Sigmoid colon (tissue), 6 donors: ENCODE measurements at regions not wholly inside any gene's neighbourhood (a gene's known extent, or its start where the extent isn't known, plus 50 kb on each side); places are given as distances from the start of the nearest gene placed in this dataset.

Experiments
- DNase-seq: peaks from one replicate; pipeline ENCODE4 v3.0.0-alpha.2; 2019
- H3K27ac ChIP-seq, 4 donors: fragments of 200-600 bp; sonication (generic); one replicate each; pipeline ENCODE4 v1.5.1; 2016 to 2019; ENCODE audit warnings: mild to moderate bottlenecking in 1 of 4
- H3K27me3 ChIP-seq, 3 donors: fragments of 200-600 bp; sonication (generic); one replicate each; pipeline ENCODE4 v1.5.1; 2019; ENCODE audit warnings: mild to moderate bottlenecking in 1 of 3
- H3K36me3 ChIP-seq, 4 donors: fragments of 200-600 bp; sonication (generic); one replicate each; pipeline ENCODE4 v1.5.1; 2016 to 2019
- H3K4me1 ChIP-seq, 4 donors: fragments of 200-600 bp; sonication (generic); one replicate each; pipeline ENCODE4 v1.5.1; 2017 to 2019
- H3K4me3 ChIP-seq, 4 donors: fragments of 200-600 bp; sonication (generic); one replicate each; pipeline ENCODE4 v1.5.1; 2017 to 2019; ENCODE audit warnings: mild to moderate bottlenecking in 2 of 4, moderate library complexity in 1 of 4
- H3K9me3 ChIP-seq, 4 donors: fragments of 200-600 bp in 3 of 4; sonication (generic) in 3 of 4; one replicate each; pipeline versions ENCODE4 v1.5.1 to v1.6.1; 2013 to 2019
- CTCF ChIP-seq, 4 experiments: fragments of 450-650 bp in 3 of 4; fragments of 200-600 bp in 1 of 4; IDR thresholded peaks; one replicate each; pipeline ENCODE4 v1.5.1; 2016 to 2019; ENCODE audit warnings: antibody characterized with exemption in 4 of 4, mild to moderate bottlenecking in 3 of 4, moderate library complexity in 2 of 4
- EP300 ChIP-seq, 4 donors: sonication (generic); formaldehyde crosslinking; IDR thresholded peaks; one replicate each; pipeline ENCODE4 v1.6.1; 2017; ENCODE audit warnings: antibody characterized with exemption in 4 of 4
- POLR2A ChIP-seq, 2 donors: fragments of 450-650 bp; IDR thresholded peaks; one replicate each; pipeline ENCODE4 v1.6.1; 2016; ENCODE audit warnings: antibody characterized with exemption in 2 of 2, mild to moderate bottlenecking in 2 of 2, moderate library complexity in 2 of 2
- POLR2AphosphoS5 ChIP-seq, 4 donors: sonication (generic); formaldehyde crosslinking; IDR thresholded peaks; one replicate each; pipeline ENCODE4 v1.6.1; 2017; ENCODE audit warnings: antibody characterized with exemption in 4 of 4
- WGBS, 2 donors: extraction: QIAGEN DNeasy Blood & Tissue Kit; methylation state at CpG; one replicate each; pipeline ENCODE4 v1.1.7; 2013; 5-methylcytosine and 5-hydroxymethylcytosine counted together
- intact Hi-C: fragments of 100-400 bp; cut with DNase I; formaldehyde crosslinking; loops from one replicate; pipeline ENCODE4 v1.15.1; 2023
- donor health status: healthy with polysubstance abuse.
- donor health status: healthy.

- Histone ChIP-seq H3K4me1 (peaks cover 0 to 34% (median 9%) of the 10 kb centered on the region in 4 donors), H3K27ac (peak overlapping the region in 2 of 4 donors; percentile 16 to 26), H3K4me3 (no peak overlapping the region), H3K9me3 (no peaks in the 10 kb centered on the region), H3K36me3 (no peaks in the 10 kb centered on the region), H3K27me3 (no peaks in the 10 kb centered on the region)
- intact Hi-C loops, result loop anchor here (5.0 kb wide), 1 partner anchor 66 kb away; no protein-coding TSS in a partner anchor
- TF ChIP-seq POLR2AphosphoS5 (IDR thresholded peaks at IDR 0.05), result peak in 2 of 4 donors; percentile 24 to 26
- no peak for TF ChIP-seq POLR2A (IDR thresholded peaks at IDR 0.05)
- DNase-seq, result no peak
- 24 to 30% methylated on average over 1 of the region's 1 CpG for WGBS, 2 donors
These were observed 143.7 kb downstream of the IRS1 start for GRCh38 chr2:226655871-226656270.

- no peak overlapping the region for H3K4me3 ChIP-seq
- H3K27me3 ChIP-seq, result no peaks in the 10 kb centered on the region
- H3K4me1 ChIP-seq, result peaks cover 0 to 35% (median 22%) of the 10 kb centered on the region in 4 donors
- 94 to 98% methylated on average over 1 of the region's 1 CpG for WGBS, 2 donors
- no peak for TF ChIP-seq POLR2AphosphoS5 (IDR thresholded peaks at IDR 0.05)
- TF ChIP-seq POLR2A (IDR thresholded peaks at IDR 0.05), result no peak
- TF ChIP-seq EP300 (IDR thresholded peaks at IDR 0.05), result no peak
- TF ChIP-seq CTCF (IDR thresholded peaks at IDR 0.05), result no peak
- intact Hi-C loops, result loop anchor here (5.0 kb wide), 1 partner anchor 139 kb away; no protein-coding TSS in a partner anchor
- peak overlapping the region in 2 of 4 donors; percentile 27 to 46 for H3K27ac ChIP-seq
- H3K36me3 ChIP-seq, result no peaks in the 10 kb centered on the region
- no peak for DNase-seq
- no peaks in the 10 kb centered on the region for H3K9me3 ChIP-seq
These were observed 146.4 kb downstream of the IRS1 start for GRCh38 chr2:226652983-226653765.

GRCh38 chr2:226652369-226652768 lies 147.3 kb downstream of the IRS1 start:
- Histone ChIP-seq H3K9me3 (no peaks in the 10 kb centered on the region), H3K36me3 (no peaks in the 10 kb centered on the region), H3K27me3 (no peaks in the 10 kb centered on the region), H3K4me1 (peaks cover 0 to 35% (median 22%) of the 10 kb centered on the region in 4 donors), H3K4me3 (no peak overlapping the region), H3K27ac (peak overlapping the region in 2 of 4 donors; percentile 27 to 46)
- intact Hi-C loops, result loop anchor here (5.0 kb wide), 1 partner anchor 140 kb away; no protein-coding TSS in a partner anchor
- 29 to 58% methylated on average over 4 of the region's 4 CpGs for WGBS, 2 donors
- no peak for TF ChIP-seq CTCF (IDR thresholded peaks at IDR 0.05)
- TF ChIP-seq POLR2AphosphoS5 (IDR thresholded peaks at IDR 0.05), result peak in 2 of 4 donors; percentile 49 to 58
- TF ChIP-seq EP300 (IDR thresholded peaks at IDR 0.05), result no peak
- no peak for TF ChIP-seq POLR2A (IDR thresholded peaks at IDR 0.05)
- no peak for DNase-seq

- H3K27ac ChIP-seq, result peak overlapping the region; percentile 66 to 81 (median 75)
- intact Hi-C loops, result loop anchor here (5.0 kb wide), 1 partner anchor 142 kb away; no protein-coding TSS in a partner anchor
- peak; percentile 88 for DNase-seq
- no peaks in the 10 kb centered on the region for H3K36me3 ChIP-seq
- no peaks in the 10 kb centered on the region for H3K27me3 ChIP-seq
- H3K4me3 ChIP-seq, result no peak overlapping the region
- TF ChIP-seq POLR2AphosphoS5 (IDR thresholded peaks at IDR 0.05) (peak; percentile 16 to 73 (median 71)), POLR2A (IDR thresholded peaks at IDR 0.05) (no peak), EP300 (IDR thresholded peaks at IDR 0.05) (peak in 2 of 4 donors; percentile 21 to 45), CTCF (IDR thresholded peaks at IDR 0.05) (no peak)
- H3K4me1 ChIP-seq, result peaks cover 0 to 27% (median 19%) of the 10 kb centered on the region in 4 donors
- 2 to 6% methylated on average over 13 of the region's 13 CpGs for WGBS, 2 donors
- H3K9me3 ChIP-seq, result no peaks in the 10 kb centered on the region
These were observed 149.6 kb downstream of the IRS1 start for GRCh38 chr2:226649871-226650660.

GRCh38 chr2:226649201-226649600 lies 150.4 kb downstream of the IRS1 start:
- Histone ChIP-seq H3K4me1 (peaks cover 0 to 36% (median 19%) of the 10 kb centered on the region in 4 donors), H3K9me3 (no peaks in the 10 kb centered on the region), H3K27ac (peak overlapping the region in 3 of 4 donors; percentile 71 to 81 (median 79)), H3K4me3 (no peak overlapping the region), H3K36me3 (no peaks in the 10 kb centered on the region), H3K27me3 (no peaks in the 10 kb centered on the region)
- no peak for TF ChIP-seq CTCF (IDR thresholded peaks at IDR 0.05)
- no peak for TF ChIP-seq POLR2A (IDR thresholded peaks at IDR 0.05)
- TF ChIP-seq POLR2AphosphoS5 (IDR thresholded peaks at IDR 0.05), result no peak
- TF ChIP-seq EP300 (IDR thresholded peaks at IDR 0.05), result no peak
- DNase-seq, result no peak
- intact Hi-C loops, result no loop called here
- WGBS, 2 donors, result 96 to 97% methylated on average over 10 of the region's 10 CpGs
